Endothelial cell of umbilical vein (primary cell): ENCODE measurements at regions not wholly inside any gene's neighbourhood (a gene's known extent, or its start where the extent isn't known, plus 50 kb on each side); places are given as distances from the start of the nearest gene placed in this dataset.

Source experiments
- CTCF ChIP-seq, 2 donors: IDR thresholded peaks; 1 replicate in 1 of 2; 2 replicates in 1 of 2; pipeline ENCODE4 v1.5.1; 2011; ENCODE audit warnings: low read length in 2 of 2, mild to moderate bottlenecking in 2 of 2, moderate library complexity in 2 of 2, control low read depth in 1 of 2, inconsistent platforms in 1 of 2, low read depth in 1 of 2; ENCODE audit not compliant: insufficient read depth in 1 of 2; ENCODE audit errors: extremely low read depth in 1 of 2
- EZH2 ChIP-seq: IDR thresholded peaks from 2 replicates; pipeline ENCODE4 v1.6.1; 2012; ENCODE audit warnings: borderline replicate concordance, low read depth, mild to moderate bottlenecking, moderate library complexity, low read length, inconsistent platforms; ENCODE audit not compliant: severe bottlenecking
- FOS ChIP-seq: IDR thresholded peaks from 2 replicates; pipeline ENCODE4 v1.6.1; 2011; ENCODE audit warnings: mild to moderate bottlenecking, low read length, moderate library complexity, borderline replicate concordance; ENCODE audit not compliant: insufficient read depth
- GATA2 ChIP-seq: IDR thresholded peaks from 2 replicates; pipeline ENCODE4 v1.7.0; 2011; ENCODE audit warnings: low read depth, mild to moderate bottlenecking, moderate library complexity, mixed read lengths, low read length; ENCODE audit not compliant: insufficient read length, insufficient read depth
- JUN ChIP-seq: IDR thresholded peaks from 2 replicates; pipeline ENCODE4 v1.6.1; 2011; ENCODE audit warnings: borderline replicate concordance, low read depth; ENCODE audit not compliant: insufficient read length, insufficient read depth
- MAX ChIP-seq: IDR thresholded peaks from 2 replicates; pipeline ENCODE4 v1.6.1; 2011; ENCODE audit not compliant: insufficient read depth, insufficient read length
- MYC ChIP-seq: IDR thresholded peaks from one replicate; pipeline ENCODE4 v1.6.1; 2011; ENCODE audit warnings: mild to moderate bottlenecking, low read depth, low read length
- POLR2A ChIP-seq: IDR thresholded peaks from 2 replicates; pipeline ENCODE4 v1.6.1; 2012; ENCODE audit warnings: low read depth, mild to moderate bottlenecking, control low read depth, low read length
- POLR2AphosphoS5 ChIP-seq: IDR thresholded peaks from 2 replicates; pipeline ENCODE4 v1.6.1; 2012; ENCODE audit warnings: low read depth, mild to moderate bottlenecking, control low read depth, low read length, moderate library complexity; ENCODE audit not compliant: insufficient read depth

GRCh38 chr18:73827801-73828200, 319.8 kb downstream of the FBXO15 start:
- TF ChIP-seq POLR2AphosphoS5 (no peak), CTCF (IDR thresholded peaks at IDR 0.05; ENCODE audit: extremely low read depth in 1 of 2, insufficient read depth in 1 of 2, low read depth in 1 of 2, low read length in 2 of 2) (no peak), POLR2A (no peak), EZH2 (no peak), FOS (no peak), MAX (no peak), MYC (no peak), GATA2 (no peak), JUN (no peak)
